K562 (cell line): ENCODE measurements at regions not wholly inside any gene's neighbourhood (a gene's known extent, or its start where the extent isn't known, plus 50 kb on each side); places are given as distances from the start of the nearest gene placed in this dataset. TPM values are rescaled to one million over a fixed set of nuclear protein-coding genes. Genes with fewer than 3 reads are reported as not detected.

Source experiments
- small RNA-seq: library from RNA; depleted of rRNA; stranded (forward); fragments of <200 nt; gene quantifications from one replicate; pipeline ENCODE3, GENCODE V24; 2014

Small RNAs in the stretch of these regions (small RNA-seq; reads per million reads assigned to genes)
- not detected for gene AC093767.1
